Activated CD4-positive, alpha-beta T cell treated with anti-CD3 and anti-CD28 coated beads, Interleukin-2, amount 50 U/mL, for 1 hour (primary cell): ENCODE measurements at regions not wholly inside any gene's neighbourhood (a gene's known extent, or its start where the extent isn't known, plus 50 kb on each side); places are given as distances from the start of the nearest gene placed in this dataset.

Experiments used
- DNase-seq: peaks from one replicate; pipeline ENCODE4 v3.0.0-alpha.2; 2020

DNA sequence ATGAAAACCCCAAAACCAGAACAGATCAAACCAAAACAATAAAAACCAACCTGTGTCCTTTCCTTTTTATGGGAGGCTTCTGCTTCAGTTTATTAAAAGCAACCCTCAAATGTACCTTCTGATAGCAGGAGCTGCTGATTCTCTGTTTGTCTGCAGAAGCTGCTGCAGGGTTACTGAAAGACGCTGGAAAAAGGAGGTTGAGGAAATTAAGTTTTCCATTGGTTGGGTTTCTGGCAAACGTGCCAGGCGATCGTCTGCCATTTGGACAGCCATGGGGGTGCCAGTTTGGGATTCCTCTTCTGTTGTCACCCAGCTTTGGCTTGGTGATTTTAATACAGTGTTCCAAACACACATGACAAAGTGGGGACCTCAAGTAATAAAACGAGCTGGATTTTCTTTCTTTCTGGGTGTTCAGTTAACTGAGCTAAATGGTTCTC is 185.4 kb upstream of the ZFHX3 start:
- DNase-seq = no peak

DNA sequence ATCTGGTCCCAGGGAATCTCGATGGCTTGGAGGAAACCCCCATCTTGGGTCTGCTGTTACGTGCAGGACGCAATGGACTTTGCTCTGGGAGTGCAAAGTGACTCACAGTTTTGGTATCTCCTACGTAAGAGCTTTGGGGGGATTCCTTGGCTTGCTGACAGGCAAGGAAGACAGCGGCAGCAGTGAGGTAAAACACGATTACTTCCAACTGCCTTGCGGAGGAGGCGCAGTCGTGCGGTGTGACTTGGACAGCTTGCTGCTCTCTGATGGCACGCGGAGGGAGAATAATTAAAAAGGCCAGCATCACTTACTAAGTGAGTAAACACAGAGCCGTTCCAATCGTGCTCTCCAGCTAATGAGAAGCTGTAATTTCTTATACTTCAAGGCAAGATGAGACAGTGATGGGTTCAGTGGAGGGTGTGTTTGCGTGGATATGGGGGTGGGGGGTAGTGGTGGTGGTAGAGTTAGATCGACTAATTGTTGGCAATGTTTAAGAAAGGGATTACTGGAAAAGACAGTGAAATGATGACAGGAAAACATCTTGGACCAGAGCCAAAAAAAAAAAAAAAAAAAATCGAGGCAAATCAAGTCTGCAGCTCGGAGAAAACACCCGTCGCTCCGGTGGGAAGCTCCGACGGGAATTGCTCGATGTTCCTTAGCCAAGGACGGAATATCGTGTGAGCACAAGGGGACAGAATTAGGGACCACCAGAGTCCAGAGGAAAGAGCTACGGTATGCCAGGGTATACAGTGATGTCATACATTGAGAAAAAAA is 184.8 kb upstream of the ZFHX3 start:
- DNase-seq = no peak

DNA sequence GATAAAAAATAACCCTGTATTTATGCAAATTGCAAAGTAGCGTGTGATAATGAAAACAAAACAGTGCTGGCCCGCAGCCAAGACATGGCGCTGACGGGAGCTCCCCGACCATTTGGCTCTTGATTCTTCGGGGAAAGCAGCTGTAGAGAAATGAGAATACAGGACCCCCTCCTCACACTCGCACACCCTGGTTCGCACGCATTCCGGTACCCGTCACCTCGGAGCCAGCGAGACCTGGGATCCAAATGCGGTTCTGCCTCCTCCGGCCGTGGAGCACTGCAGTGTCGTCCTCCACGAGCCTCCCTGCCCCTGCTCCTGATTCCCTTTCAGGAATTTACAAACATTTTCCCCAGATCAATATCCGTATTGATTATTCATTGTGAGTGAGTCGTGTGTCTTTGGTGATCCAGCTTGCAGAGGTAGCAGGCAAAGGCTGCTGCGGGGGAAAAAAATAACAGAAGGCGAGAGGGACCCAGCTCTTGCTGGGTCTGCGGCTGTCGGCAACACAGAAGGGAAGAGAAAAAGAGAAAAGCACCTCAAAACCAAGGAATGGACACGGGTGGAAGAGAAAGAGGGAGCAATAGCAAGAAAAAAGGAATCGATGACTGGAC is 184.1 kb upstream of the ZFHX3 start:
- DNase-seq = no peak

DNA sequence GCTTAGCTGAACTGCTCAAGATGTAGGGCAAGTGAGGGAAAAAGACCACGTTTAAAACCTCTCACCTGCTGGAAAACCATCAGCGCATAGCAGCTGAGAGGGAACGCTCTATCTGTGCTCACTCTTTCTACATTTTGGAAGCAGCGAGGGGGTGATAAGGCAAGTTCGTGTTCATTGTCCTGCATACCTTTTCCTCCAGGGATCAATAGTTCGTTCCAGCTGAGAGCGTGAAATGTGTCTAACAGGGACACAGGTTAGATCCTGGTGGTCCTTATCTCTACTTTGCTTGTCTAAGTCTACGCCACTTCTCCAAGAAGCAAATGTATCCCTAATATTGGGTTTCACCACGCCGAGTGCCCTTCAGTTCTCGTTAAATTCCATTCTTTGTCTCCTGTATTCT is 183.5 kb upstream of the ZFHX3 start:
- DNase-seq = no peak

DNA sequence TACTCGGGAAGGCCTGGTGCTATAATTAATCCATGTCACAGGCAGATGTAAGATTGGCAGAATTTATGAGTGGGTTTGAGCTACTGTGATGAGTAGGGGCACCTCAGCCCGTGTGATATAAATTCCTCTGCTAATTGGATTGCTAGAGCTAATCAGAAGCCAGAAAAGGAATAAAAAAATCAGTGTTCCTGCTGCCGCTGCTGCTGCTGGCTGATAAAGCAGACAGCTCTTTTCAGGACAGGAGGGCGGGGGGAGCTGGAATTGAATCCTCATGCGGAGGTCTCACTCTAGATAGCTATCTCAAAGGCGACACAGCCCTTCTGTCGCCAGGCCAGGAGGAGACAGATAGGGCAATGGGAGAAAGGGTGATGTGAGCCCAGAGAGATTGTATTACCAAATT is 182.7 kb upstream of the ZFHX3 start:
- no peak for DNase-seq

DNA sequence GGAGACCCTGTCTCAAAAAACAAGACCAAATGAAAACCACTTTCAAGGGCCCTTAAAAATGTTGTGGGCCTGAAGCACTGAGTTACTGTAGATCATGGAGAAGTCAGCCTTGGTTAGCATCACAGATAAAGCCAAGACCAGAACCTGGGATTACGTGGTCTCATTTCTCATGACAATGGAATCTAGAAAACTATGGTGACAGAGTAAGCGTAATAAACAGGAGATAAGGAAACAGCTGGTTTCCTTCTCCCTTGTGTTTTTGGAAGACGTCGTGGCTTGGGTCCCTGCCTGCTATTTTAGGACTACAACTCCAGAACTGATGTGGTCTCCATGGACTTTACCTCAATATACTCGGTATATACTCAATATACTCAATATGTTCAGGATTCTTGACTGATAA is 180.7 kb upstream of the ZFHX3 start:
- DNase-seq = no peak

DNA sequence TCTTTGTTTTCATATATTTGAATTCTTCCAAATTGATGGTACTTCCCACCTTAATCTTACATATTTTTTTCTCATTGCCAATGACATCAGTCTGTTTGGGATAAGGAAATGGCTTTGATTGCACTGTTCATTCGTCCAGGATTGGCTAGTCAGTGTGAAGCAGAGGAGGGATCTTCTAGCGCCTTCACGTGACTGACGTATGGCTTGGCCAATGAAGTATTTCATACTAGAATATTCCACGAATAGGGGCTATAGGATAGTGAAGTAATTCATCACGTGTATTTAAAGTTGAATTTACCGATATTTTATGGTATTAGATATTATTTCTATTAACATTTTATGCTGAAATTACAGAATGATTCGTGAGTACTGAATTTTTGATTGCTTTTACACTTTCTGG is 178.7 kb upstream of the ZFHX3 start:
- DNase-seq = no peak

DNA sequence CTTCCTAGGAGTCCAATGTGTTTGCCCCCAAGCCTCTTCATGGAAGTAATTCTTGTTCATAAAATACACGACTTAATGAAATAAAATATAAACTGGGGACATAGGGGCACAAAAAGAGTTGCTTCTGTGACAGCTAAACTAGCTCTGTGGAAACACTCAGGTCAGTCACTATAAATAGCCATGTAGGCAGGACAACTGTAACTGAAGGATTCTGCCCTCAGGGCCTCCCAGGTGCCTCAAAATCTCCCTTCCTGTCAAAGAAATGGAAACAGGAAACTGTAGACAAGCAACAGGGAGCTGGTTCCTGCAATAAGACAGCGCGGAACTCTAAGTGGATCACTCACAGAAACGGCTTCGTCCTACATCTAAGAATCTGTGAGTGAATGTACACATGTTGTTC is 178.1 kb upstream of the ZFHX3 start:
- DNase-seq = no peak

DNA sequence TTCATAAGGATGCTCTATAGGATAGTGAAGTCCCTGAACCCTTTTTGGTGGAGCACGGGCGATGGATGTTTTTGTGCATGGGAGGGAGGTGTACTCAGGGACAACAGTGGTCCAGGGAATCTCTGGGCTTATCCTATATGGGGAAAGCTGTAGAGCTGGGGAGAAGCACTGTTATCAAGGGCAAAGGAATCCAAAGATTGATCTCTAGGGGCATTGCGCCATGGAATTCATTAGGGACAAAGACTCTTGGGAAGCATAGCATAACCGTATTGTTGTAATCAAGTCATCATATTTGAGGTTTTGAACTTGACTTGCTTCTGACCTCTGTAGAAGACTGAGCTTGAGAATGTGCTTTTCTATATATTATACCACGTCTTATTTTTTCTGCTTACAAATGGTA is 172.9 kb upstream of the ZFHX3 start:
- DNase-seq = no peak

DNA sequence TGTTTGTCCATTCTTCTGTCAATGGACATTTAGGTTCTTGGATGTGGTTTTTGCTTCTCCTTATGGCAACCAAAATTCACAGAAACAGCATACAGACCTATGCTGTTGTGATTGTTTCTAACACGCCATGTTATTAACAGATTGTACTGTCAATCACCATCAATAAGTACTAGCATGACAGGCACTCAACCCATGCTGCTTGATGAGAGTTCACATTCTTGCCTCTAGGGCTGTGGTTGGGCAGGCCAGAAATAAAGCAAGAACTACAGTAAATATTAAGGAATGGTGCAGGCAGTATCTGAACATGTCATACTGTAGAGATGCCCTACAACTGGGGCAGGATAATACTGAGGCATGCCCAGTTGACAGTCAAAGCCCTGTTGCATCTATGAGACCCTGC is 171.2 kb upstream of the ZFHX3 start:
- no peak for DNase-seq

DNA sequence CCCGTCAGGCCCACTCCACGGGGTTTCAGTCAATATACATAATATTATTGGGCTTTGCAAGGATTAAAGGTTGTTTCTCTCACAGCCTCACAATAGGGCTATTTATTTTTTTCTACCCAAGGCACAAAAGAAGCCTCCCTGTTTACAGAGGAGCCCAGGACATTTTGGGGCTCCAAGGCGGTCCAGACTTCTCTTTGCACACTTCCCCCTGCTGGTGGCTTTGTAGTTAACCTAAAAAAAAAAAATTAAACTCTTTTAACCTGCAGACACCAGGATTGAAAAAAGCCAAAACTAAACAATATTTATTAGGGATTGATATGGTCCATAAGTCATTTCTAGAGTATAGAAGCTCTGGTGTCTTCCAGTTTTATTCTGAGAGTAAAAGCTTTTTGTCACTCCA is 169.7 kb upstream of the ZFHX3 start:
- DNase-seq = no peak

DNA sequence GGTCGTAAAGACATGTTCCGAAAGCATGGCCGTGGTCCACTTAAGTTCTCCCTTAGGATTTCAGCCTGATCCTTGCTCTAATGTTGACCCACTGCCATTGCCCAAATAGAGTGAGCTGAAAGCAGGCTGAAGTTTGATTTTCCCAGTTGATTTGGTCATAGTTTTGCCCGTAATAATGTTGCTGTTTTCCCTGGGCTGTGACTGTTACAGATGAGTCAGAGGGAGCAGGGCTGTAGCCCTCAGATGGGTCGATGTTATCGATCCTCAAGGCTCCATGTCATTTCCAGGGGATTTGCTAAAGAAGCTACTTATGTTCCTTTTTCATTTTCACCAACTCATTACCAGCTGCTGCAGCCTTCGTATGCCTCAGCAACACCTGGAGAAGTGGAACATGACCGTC is 169.0 kb upstream of the ZFHX3 start:
- DNase-seq = no peak

DNA sequence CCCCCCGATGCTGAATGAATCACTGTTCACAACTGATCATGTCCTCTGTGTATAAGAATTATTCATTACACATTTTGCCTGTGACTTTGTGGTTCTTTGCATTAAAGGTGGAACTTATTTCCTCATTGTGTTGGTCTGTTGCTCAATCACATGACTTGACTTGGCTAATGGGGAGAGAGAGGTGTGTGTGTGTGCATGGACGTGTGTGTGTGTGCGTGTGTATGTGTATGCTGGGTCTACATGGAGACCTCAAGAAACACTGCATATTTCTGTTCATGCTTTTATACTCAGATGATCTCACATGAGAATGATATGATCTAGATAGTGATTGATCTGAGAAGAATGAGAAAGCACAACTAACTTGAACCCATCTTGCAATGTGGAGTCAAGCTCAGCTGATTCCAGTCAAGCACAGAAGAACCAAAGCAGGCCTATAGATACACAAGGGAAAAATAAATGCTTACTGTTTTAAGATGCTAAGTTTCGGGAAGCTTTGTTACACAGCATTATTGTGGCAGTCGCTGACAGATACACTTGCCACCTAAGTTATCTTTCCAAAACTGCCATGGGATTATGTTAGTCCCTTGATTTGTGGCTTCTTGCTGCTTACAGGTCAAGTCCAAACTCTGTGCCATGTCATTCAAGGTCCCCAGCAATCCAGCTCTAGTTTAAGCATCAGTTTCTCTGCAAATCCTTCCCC is 167.9 kb upstream of the ZFHX3 start:
- DNase-seq = no peak

DNA sequence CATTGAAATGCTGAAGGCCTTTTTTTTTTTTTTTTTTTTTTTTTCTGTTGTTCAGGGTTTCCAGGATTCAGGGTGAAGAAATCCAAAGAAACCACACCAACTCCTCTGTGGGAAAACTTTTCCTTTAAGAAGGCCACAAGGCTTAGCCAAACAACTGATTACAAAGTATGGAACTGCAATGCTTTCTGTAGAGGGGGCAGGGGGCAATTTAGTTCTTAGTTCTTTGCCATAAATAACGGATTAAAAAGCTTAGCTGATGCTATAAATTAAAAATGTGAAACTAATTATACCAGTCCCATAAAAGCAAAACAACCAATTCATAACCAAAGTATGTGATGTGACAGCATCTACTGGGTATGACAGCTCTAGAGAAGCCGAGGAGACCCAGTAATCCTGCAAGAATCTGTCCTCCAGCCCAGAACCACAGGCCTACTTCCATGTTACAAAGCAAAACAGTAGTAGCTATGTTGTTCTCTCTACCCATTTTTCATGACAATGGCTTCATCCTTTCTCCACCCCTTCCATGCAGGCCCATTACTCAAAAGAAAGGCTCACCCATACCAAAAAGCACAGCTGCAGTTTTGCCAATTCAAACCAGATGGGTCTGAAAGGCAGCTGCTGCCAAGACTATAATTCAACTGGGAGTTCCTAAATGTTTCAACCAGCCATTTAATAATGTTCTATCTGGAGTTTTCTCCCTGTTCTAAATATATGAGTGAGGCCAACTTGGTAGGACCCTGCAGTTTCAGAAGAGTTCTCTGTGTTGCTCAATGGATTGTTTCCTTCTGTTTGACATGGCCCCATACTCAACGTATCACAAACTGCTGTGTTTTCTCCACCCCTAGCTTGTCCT is 167.1 kb upstream of the ZFHX3 start:
- no peak for DNase-seq

DNA sequence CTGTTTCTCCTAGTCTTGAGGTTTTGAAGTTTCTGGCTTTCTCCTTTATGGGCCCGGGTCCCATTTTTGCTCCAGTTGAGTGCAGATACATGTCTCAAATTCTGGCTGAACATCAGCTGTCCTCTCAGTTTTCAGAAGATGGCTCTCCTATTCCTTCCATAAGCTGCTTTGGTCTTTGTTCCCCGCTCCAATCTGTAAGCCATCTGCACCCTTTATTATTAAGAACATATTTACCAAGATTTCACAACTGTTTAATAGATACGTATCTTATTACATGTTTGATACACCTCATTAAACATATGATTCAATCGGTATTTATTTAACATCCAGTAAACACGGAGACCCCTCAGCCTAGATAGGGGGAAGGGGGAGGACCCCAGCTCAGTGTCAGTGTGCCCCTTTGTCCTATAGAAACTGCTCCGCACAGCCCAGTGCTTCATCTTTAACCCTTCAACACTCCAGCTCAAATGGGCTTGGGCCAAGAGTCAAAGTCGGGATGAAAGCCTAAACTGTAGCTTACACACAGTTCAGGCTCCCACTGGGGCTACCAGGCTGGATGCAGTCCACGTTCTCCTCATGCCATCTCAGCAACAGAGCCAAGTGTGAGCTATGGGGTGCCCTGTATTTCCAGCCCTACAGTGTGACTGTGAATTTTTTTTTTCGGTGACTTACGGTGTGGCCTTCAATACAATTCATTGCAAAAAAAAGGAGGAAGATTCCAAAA is 166.0 kb upstream of the ZFHX3 start:
- DNase-seq = no peak

DNA sequence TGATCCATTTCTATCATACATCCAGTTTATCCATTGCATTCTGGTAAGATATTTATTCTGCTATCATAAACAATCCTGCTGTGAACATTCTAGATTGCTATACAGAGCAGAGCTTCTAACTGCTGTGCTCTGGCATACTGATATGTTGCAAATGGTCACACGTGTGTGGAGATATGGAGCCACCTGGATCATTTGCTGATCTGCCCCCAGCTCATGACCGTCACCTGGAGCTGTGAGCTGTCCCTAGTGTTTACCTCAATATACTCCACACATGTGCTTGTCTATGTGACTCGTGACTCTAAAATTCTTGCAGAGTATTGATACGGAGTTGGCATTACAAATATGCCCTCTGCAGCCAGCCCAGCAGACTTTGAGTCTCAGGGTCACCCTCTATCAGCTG is 164.5 kb upstream of the ZFHX3 start:
- no peak for DNase-seq

DNA sequence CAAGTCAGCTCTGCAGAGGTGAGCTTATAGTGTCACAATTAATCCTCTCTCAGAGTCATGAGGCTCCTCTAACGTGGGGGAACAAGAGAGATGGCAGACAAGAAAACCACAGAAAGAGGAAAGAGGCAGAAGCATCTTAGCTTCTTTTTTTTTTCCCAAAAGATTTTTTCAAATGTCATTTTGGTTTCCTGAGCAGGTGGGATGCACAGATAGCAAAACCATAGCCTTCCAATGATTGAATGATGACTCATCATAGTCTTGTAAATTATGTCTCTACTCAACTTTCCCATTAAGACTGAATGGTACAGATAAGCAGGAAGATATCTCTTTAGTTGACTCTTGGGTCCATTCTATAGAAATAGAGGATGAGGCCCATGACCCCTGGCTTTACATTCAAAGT is 162.8 kb upstream of the ZFHX3 start:
- no peak for DNase-seq

DNA sequence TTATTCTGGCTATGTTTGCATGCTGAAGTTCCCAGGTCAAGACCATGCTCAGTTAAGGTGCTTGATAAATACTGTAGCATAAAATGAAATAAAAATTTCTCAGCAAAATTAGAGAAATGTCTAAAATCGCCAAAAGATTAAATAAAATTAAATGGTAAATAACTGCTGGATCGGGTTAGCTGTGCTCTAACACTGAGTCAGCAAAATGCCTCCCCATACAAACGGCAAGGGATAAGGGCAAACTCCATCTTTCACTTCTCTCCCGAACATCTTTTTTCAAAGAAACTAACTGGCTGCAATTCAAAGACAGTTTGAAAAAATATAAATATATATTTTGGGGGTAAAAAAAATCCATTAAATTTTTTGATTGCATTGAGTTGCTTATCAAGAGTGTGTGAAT is 162.2 kb upstream of the ZFHX3 start:
- no peak for DNase-seq

DNA sequence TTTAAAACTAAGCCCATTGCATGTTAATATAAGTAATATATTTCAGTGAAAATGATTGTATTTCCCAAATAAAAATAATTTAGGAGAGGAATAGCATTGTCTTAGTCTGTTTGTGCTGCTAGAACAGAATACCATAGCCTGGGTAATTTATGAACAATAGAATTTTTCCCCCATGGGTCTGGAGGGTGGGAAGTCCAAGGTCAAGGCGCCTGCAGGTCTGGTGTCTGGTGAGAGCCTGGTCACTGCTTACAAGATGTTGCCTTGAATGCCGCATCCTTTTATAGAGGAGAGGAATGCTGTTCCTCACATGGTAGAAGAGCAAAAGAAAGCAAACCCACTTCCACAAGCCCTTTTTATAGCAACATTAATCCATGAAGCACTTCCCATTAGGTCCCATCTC is 161.3 kb upstream of the ZFHX3 start:
- DNase-seq = no peak

DNA sequence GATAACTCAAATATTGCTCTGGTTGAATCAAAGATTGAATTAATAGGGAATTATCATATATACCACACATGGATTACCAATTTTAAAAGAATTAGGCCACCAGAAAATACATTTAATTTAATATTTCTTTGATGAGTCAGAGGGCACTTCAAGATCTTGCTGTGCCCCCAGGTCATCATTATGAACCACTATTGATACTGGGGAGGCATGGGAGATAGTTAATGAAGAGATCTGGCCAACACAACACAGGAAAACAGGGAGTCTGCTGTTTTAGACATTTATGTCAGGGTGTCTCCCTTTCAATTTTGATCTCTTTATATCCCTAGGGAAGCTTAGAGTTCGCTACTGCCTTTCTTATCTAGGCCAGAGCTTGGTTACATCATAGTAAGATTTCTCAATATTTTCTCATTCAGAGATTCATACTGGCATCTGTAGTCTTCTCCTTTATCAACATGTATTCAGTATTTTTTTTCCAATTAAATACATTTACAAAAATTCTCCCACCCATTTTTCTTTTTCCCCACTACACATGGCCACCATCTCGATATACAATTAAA is 158.3 kb upstream of the ZFHX3 start:
- DNase-seq = no peak

DNA sequence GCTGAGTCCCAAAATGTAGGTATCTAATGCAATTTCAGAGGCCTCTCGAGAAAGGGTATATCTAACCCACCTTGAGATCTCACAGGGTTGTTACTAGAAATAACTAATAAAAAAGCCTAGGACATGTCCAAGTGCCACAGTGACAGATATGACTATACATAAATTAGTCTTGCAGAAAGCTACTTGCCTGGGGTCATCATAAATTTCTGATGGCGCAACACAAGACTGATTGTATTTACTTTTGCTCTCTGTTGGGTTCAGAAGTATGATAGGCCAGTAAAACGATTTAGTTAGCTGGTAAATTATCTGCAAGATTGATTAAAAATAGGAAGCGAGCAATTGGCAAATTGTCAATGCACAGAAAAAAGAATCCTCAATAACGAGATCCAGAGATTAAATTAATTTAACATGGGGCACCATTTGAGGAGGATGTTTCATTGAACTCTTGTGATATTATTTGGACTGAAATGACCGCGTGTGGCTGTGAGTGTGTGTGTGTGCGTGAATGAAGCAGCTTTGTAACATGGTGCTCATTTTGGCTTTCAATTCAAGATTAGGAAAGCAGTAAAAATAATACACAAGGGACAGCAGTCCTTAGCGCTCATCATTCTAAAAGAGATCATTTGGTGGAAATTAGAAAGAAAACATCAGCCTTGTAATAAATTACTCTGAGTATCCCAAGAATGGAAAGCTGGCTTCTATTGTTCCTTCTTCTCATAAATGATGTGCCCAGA is 157.4 kb upstream of the ZFHX3 start:
- no peak for DNase-seq
